ENCODE measurements at regions not wholly inside any gene's neighbourhood (a gene's known extent, or its start where the extent isn't known, plus 50 kb on each side); places are given as distances from the start of the nearest gene placed in this dataset.

- intact Hi-C loops (cut with DNase I, micrococcal nuclease), result no loop called here
- DNase-seq, result no peak
- no peak for ATAC-seq
Observed at GRCh38 chr2:14322306-14322705, 310.2 kb upstream of the LRATD1 start.

- no peak for DNase-seq
- ATAC-seq, result no peak
- intact Hi-C loops (cut with DNase I, micrococcal nuclease), result no loop called here
Observed at GRCh38 chr2:14324308-14324707, 308.2 kb upstream of the LRATD1 start.

- DNase-seq, result no peak
- intact Hi-C loops (cut with DNase I, micrococcal nuclease), result no loop called here
- no peak for ATAC-seq
Observed at GRCh38 chr2:14330884-14331283, 301.6 kb upstream of the LRATD1 start.

- intact Hi-C loops (cut with DNase I, micrococcal nuclease), result no loop called here
- ATAC-seq (no peak), DNase-seq (no peak)
Observed at GRCh38 chr2:14336759-14337382, 295.6 kb upstream of the LRATD1 start.

GRCh38 chr2:14340703-14341102, 291.8 kb upstream of the LRATD1 start:
- DNase-seq (no peak), ATAC-seq (no peak)
- intact Hi-C loops (cut with DNase I, micrococcal nuclease), result no loop called here

GRCh38 chr2:14342313-14342712, 290.2 kb upstream of the LRATD1 start:
- ATAC-seq (no peak), DNase-seq (no peak)
- intact Hi-C loops (cut with DNase I, micrococcal nuclease), result no loop called here

GRCh38 chr2:14344355-14344754, 288.2 kb upstream of the LRATD1 start:
- ATAC-seq, result no peak
- intact Hi-C loops (cut with DNase I, micrococcal nuclease), result no loop called here

GRCh38 chr2:14348247-14348646, 284.3 kb upstream of the LRATD1 start:
- intact Hi-C loops (cut with DNase I, micrococcal nuclease), result no loop called here

More at GRCh38 chr2:14344355-14344754, 288.2 kb upstream of the LRATD1 start:
- no peak for DNase-seq

GRCh38 chr2:14350856-14351255, 281.7 kb upstream of the LRATD1 start:
- intact Hi-C loops (cut with DNase I, micrococcal nuclease), result no loop called here
- ATAC-seq (no peak), DNase-seq (no peak)

More at GRCh38 chr2:14348247-14348646, 284.3 kb upstream of the LRATD1 start:
- DNase-seq (no peak), ATAC-seq (no peak)

- intact Hi-C loops (cut with DNase I, micrococcal nuclease), result no loop called here
- ATAC-seq (no peak), DNase-seq (no peak)
Observed at GRCh38 chr2:14352067-14352466, 280.4 kb upstream of the LRATD1 start.

- intact Hi-C loops (cut with DNase I, micrococcal nuclease), result no loop called here
- no peak for ATAC-seq
- DNase-seq, result no peak
Observed at GRCh38 chr2:14354231-14354630, 278.3 kb upstream of the LRATD1 start.

- no peak for DNase-seq
- intact Hi-C loops (cut with DNase I, micrococcal nuclease), result no loop called here
Observed at GRCh38 chr2:14355102-14355501, 277.4 kb upstream of the LRATD1 start.

GRCh38 chr2:14358339-14358738, 274.2 kb upstream of the LRATD1 start:
- DNase-seq (no peak), ATAC-seq (no peak)
- intact Hi-C loops (cut with DNase I, micrococcal nuclease), result no loop called here

More at GRCh38 chr2:14355102-14355501, 277.4 kb upstream of the LRATD1 start:
- no peak for ATAC-seq

GRCh38 chr2:14358774-14359173, 273.7 kb upstream of the LRATD1 start:
- intact Hi-C loops (cut with DNase I, micrococcal nuclease), result no loop called here
- no peak for ATAC-seq
- no peak for DNase-seq

- DNase-seq (no peak), ATAC-seq (peak; percentile 80)
- intact Hi-C loops (cut with DNase I, micrococcal nuclease), result no loop called here
Observed at GRCh38 chr2:14363137-14363536, 269.4 kb upstream of the LRATD1 start.

- peak; percentile 73 for ATAC-seq
- DNase-seq, result no peak
- intact Hi-C loops (cut with DNase I, micrococcal nuclease), result no loop called here
Observed at GRCh38 chr2:14363976-14364375, 268.5 kb upstream of the LRATD1 start.

GRCh38 chr2:14364471-14364870, 268.0 kb upstream of the LRATD1 start:
- DNase-seq (no peak), ATAC-seq (peak; percentile 24)
- intact Hi-C loops (cut with DNase I, micrococcal nuclease), result no loop called here

GRCh38 chr2:14385043-14385442, 247.5 kb upstream of the LRATD1 start:
- ATAC-seq, result no peak
- intact Hi-C loops (cut with DNase I, micrococcal nuclease), result no loop called here
- DNase-seq, result no peak

GRCh38 chr2:14387332-14387731, 245.2 kb upstream of the LRATD1 start:
- no peak for ATAC-seq
- no peak for DNase-seq
- intact Hi-C loops (cut with DNase I, micrococcal nuclease), result no loop called here

- DNase-seq, result no peak
- ATAC-seq, result no peak
- intact Hi-C loops (cut with DNase I, micrococcal nuclease), result no loop called here
Observed at GRCh38 chr2:14388724-14389123, 243.8 kb upstream of the LRATD1 start.

GRCh38 chr2:14396533-14397083, 235.9 kb upstream of the LRATD1 start:
- no peak for DNase-seq
- intact Hi-C loops (cut with DNase I, micrococcal nuclease), result no loop called here
- ATAC-seq, result no peak

All from left colon (tissue), 2 donors.